HCT116 (cell line): ENCODE measurements at regions not wholly inside any gene's neighbourhood (a gene's known extent, or its start where the extent isn't known, plus 50 kb on each side); places are given as distances from the start of the nearest gene placed in this dataset.

ENCODE experiments used
- ATAC-seq: fragments of 200-7000 bp; cut with Tn5 transposase; 2 replicates; pipeline ENCODE4 v1.9.1; 2020; ENCODE audit warnings: mild to moderate bottlenecking, moderate library complexity
- BruUV-seq: library from RNA; stranded (reverse); fragments of 400-500 nt; replicated peaks from 2 replicates; lab custom pipeline; 2021; lab: Mats Ljungman, UMichigan
- CTCF ChIA-PET: fragments of 300-600 bp; sonication (Branson Sonifier 250); formaldehyde crosslinking; loops from one replicate; lab custom pipeline; 2021; ENCODE audit warnings: antibody characterized with exemption; lab: Charles Lee
- POLR2A ChIA-PET: fragments of 300-600, 350-600 bp; sonication (Branson Sonifier 250); formaldehyde crosslinking; loops from one replicate; lab custom pipeline; 2021; ENCODE audit warnings: antibody characterized with exemption; lab: Charles Lee
- RAD21 ChIA-PET, 2 experiments: fragments of 300-600 bp; sonication (Branson Sonifier 250); formaldehyde crosslinking; loops; one replicate each; lab custom pipeline; 2023; ENCODE audit warnings: low total read pairs in 2 of 2; ENCODE audit not compliant: uncharacterized antibody in 2 of 2, unreplicated experiment in 2 of 2, low non-redundant PET in 1 of 2; lab: Charles Lee
- DNase-seq: peaks from one replicate; pipeline ENCODE4 v3.0.0-alpha.2; 2010; ENCODE audit warnings: low read depth, low spot score
- H2AFZ ChIP-seq: fragments of 200-600 bp; shearing (Covaris generic), sonication (generic); 2 replicates; pipeline ENCODE4 v1.6.1; 2017; ENCODE audit warnings: low read depth, mixed run types, mixed read lengths, antibody characterized with exemption, low read length; ENCODE audit not compliant: poor library complexity, severe bottlenecking
- H3K27ac ChIP-seq: 2 replicates; pipeline ENCODE4 v1.5.1; 2012; ENCODE audit warnings: low read depth, low read length
- H3K27me3 ChIP-seq: fragments of 200-600 bp; sonication (generic); 2 replicates; pipeline ENCODE4 v1.6.1; 2016; ENCODE audit warnings: mixed run types, low read length, mixed read lengths; ENCODE audit not compliant: insufficient read depth
- H3K36me3 ChIP-seq, 2 experiments: fragments of 200-500 bp in 1 of 2; fragments of 200-600 bp in 1 of 2; sonication (Bioruptor generic) in 1 of 2; sonication (generic) in 1 of 2; 2 replicates each; pipeline versions ENCODE4 v1.5.1 to v1.6.1; 2014 to 2016; ENCODE audit warnings: low read length in 2 of 2, inconsistent platforms in 1 of 2, mixed read lengths in 1 of 2, mixed run types in 1 of 2; ENCODE audit not compliant: insufficient read depth in 2 of 2, control insufficient read depth in 1 of 2
- H3K4me1 ChIP-seq, 2 experiments: fragments of 200-600 bp in 1 of 2; sonication (generic) in 1 of 2; 2 replicates each; pipeline versions ENCODE4 v1.5.1 to v1.6.1; 2012 to 2017; ENCODE audit warnings: low read length in 2 of 2, inconsistent platforms in 1 of 2, mild to moderate bottlenecking in 1 of 2, mixed read lengths in 1 of 2, mixed run types in 1 of 2, moderate library complexity in 1 of 2; ENCODE audit not compliant: insufficient read depth in 2 of 2, control insufficient read depth in 1 of 2
- H3K4me2 ChIP-seq: fragments of 200-600 bp; sonication (generic); 2 replicates; pipeline ENCODE4 v1.6.1; 2017; ENCODE audit warnings: mixed run types, low read length, mixed read lengths
- H3K4me3 ChIP-seq, 2 experiments: fragments of 200-600 bp in 1 of 2; sonication (generic) in 1 of 2; replicated peaks in 1 of 2; 2 replicates each; pipeline ENCODE4 v1.5.1; 2011 to 2016; ENCODE audit warnings: low read length in 2 of 2, control low read depth in 1 of 2, low read depth in 1 of 2, mild to moderate bottlenecking in 1 of 2, mixed read lengths in 1 of 2, mixed run types in 1 of 2
- H3K79me2 ChIP-seq: fragments of 200-600 bp; sonication (generic); 2 replicates; pipeline ENCODE4 v1.6.1; 2017; ENCODE audit warnings: mild to moderate bottlenecking, mixed run types, low read length, moderate library complexity, mixed read lengths; ENCODE audit not compliant: insufficient read depth
- H3K9ac ChIP-seq: fragments of 200-600 bp; sonication (generic); 2 replicates; pipeline ENCODE4 v1.6.1; 2016; ENCODE audit warnings: low read length, mixed read lengths
- H3K9me2 ChIP-seq: fragments of 200-600 bp; sonication (generic), shearing (Covaris generic); 2 replicates; pipeline ENCODE4 v1.6.1; 2017; ENCODE audit warnings: mixed run types, mild to moderate bottlenecking, moderate library complexity; ENCODE audit not compliant: insufficient read depth
- H3K9me3 ChIP-seq, 2 experiments: fragments of 200-500 bp in 1 of 2; fragments of 200-600 bp in 1 of 2; sonication (Bioruptor generic) in 1 of 2; sonication (generic) in 1 of 2; 2 replicates each; pipeline ENCODE4 v1.6.1; 2014 to 2017; ENCODE audit warnings: low read length in 2 of 2, mixed read lengths in 2 of 2, inconsistent platforms in 1 of 2, low read depth in 1 of 2, mild to moderate bottlenecking in 1 of 2, mixed run types in 1 of 2, moderate library complexity in 1 of 2; ENCODE audit not compliant: control insufficient read depth in 1 of 2, insufficient read depth in 1 of 2
- H4K20me1 ChIP-seq: fragments of 200-600 bp; sonication (generic), shearing (Covaris generic); 2 replicates; pipeline ENCODE4 v1.6.1; 2017; ENCODE audit warnings: mixed run types, mild to moderate bottlenecking, moderate library complexity; ENCODE audit not compliant: insufficient read depth
- POLR2AphosphoS5 ChIP-seq: IDR thresholded peaks from 2 replicates; pipeline ENCODE4 v1.6.1; 2011; ENCODE audit warnings: mild to moderate bottlenecking, low read depth, low read length, moderate library complexity
- RAD21 ChIP-seq: IDR thresholded peaks from 2 replicates; pipeline ENCODE4 v1.6.1; 2012; ENCODE audit warnings: low read depth, mild to moderate bottlenecking
- intact Hi-C: fragments of 100-400 bp; cut with micrococcal nuclease; formaldehyde crosslinking; loops from 2 replicates; pipeline ENCODE4 v1.10.0; 2022
- TF ChIP-seq, protein P1 (sequence below), 3 experiments: fragments of 200-600 bp in 1 of 3; sonication (generic) in 1 of 3; IDR thresholded peaks in 2 of 3; conservative IDR thresholded peaks in 1 of 3; 2 replicates each; pipeline ENCODE4 v1.5.1; 2012 to 2017; ENCODE audit warnings: low read depth in 2 of 3, low read length in 2 of 3, antibody characterized with exemption in 1 of 3, borderline replicate concordance in 1 of 3, control low read depth in 1 of 3, mild to moderate bottlenecking in 1 of 3, mixed read lengths in 1 of 3, mixed run types in 1 of 3, moderate library complexity in 1 of 3; ENCODE audit not compliant: insufficient read depth in 1 of 3

- no peak overlapping the region for H3K4me3 ChIP-seq
- RAD21 ChIA-PET: no interaction called here
Observed at GRCh38 chr18:47748847-47749599, 181.4 kb downstream of the SMAD2 start.

More at GRCh38 chr18:47748847-47749599, 181.4 kb downstream of the SMAD2 start:
- Histone ChIP-seq H3K27me3 (no peaks in the 10 kb centered on the region), H3K4me1 (peaks cover 0 to 4% of the 10 kb centered on the region in 2 experiments; a peak in 1 of 4 replicates), H3K27ac (no peak overlapping the region), H4K20me1 (no peaks in the 10 kb centered on the region), H2AFZ (peak overlapping the region; percentile 67), H3K9me3 (no peaks in the 10 kb centered on the region), H3K9ac (no peak overlapping the region), H3K9me2 (no peaks in the 10 kb centered on the region), H3K36me3 (no peaks in the 10 kb centered on the region), H3K4me2 (peak overlapping the region; percentile 49), H3K79me2 (no peaks in the 10 kb centered on the region)
- ChIA-PET POLR2A (no interaction called here), CTCF (interaction anchor here (0.8 to 1.1 kb wide), 3 partner anchors 153 to 548 kb away, joined by 3 to 8 read pairs (median 4); no protein-coding TSS in a partner anchor)
- BruUV-seq: no TSS peak
- ATAC-seq (peak; percentile 93), DNase-seq (peak; percentile 13)
- intact Hi-C loops: loop anchor here (1.0 to 10.0 kb wide), 5 partner anchors 153 to 698 kb away; no protein-coding TSS in a partner anchor
- peak; percentile 88 for TF ChIP-seq RAD21
- TF ChIP-seq POLR2AphosphoS5: no peak
- TF ChIP-seq, protein P1, sequence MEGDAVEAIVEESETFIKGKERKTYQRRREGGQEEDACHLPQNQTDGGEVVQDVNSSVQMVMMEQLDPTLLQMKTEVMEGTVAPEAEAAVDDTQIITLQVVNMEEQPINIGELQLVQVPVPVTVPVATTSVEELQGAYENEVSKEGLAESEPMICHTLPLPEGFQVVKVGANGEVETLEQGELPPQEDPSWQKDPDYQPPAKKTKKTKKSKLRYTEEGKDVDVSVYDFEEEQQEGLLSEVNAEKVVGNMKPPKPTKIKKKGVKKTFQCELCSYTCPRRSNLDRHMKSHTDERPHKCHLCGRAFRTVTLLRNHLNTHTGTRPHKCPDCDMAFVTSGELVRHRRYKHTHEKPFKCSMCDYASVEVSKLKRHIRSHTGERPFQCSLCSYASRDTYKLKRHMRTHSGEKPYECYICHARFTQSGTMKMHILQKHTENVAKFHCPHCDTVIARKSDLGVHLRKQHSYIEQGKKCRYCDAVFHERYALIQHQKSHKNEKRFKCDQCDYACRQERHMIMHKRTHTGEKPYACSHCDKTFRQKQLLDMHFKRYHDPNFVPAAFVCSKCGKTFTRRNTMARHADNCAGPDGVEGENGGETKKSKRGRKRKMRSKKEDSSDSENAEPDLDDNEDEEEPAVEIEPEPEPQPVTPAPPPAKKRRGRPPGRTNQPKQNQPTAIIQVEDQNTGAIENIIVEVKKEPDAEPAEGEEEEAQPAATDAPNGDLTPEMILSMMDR (IDR thresholded peaks at IDR 0.05 in 2 of 3, conservative IDR thresholded peaks at IDR 0.05 in 1 of 3; ENCODE audit: borderline replicate concordance in 1 of 3, insufficient read depth in 1 of 3, low read depth in 2 of 3, low read length in 2 of 3): peak; percentile 91 to 98 (median 97)
